ENCODE measurements at regions not wholly inside any gene's neighbourhood (a gene's known extent, or its start where the extent isn't known, plus 50 kb on each side); places are given as distances from the start of the nearest gene placed in this dataset.

- Histone ChIP-seq H3K27ac (ENCODE audit: low read length) (no peak overlapping the region), H3K27me3 (ENCODE audit: insufficient read depth, low read depth, low read length) (no peaks in the 10 kb centered on the region), H3K9me3 (ENCODE audit: low read length) (no peaks in the 10 kb centered on the region), H3K9me2 (ENCODE audit: insufficient read depth, low read length) (no peaks in the 10 kb centered on the region), H4K20me1 (ENCODE audit: insufficient read depth) (no peaks in the 10 kb centered on the region), H3K79me2 (replicated peaks; ENCODE audit: insufficient read depth, low read length) (no peaks in the 10 kb centered on the region), H3F3A (ENCODE audit: insufficient read depth, low read length, poor library complexity, severe bottlenecking) (no peaks in the 10 kb centered on the region), H3K4me3 (ENCODE audit: low read length) (no peak overlapping the region), H2AFZ (ENCODE audit: low read depth, low read length) (no peak overlapping the region), H3K36me3 (ENCODE audit: insufficient read depth, low read length) (no peaks in the 10 kb centered on the region), H3K9ac (ENCODE audit: low read length) (no peak overlapping the region), H3K4me2 (ENCODE audit: low read length) (no peak overlapping the region)
- TF ChIP-seq SMC3 (conservative IDR thresholded peaks at IDR 0.05; ENCODE audit: poor library complexity) (no peak), CTCF (IDR thresholded peaks at IDR 0.05; ENCODE audit: poor library complexity, severe bottlenecking) (no peak), MXI1 (conservative IDR thresholded peaks at IDR 0.05; ENCODE audit: poor library complexity, severe bottlenecking) (no peak), EZH2 (IDR thresholded peaks at IDR 0.05; ENCODE audit: borderline replicate concordance, insufficient read depth, low read length, poor library complexity, severe bottlenecking) (no peak)
Observed at GRCh38 chr1:235019961-235020360, 108.7 kb downstream of the TOMM20 start.

GRCh38 chr1:235019471-235019870, 109.2 kb downstream of the TOMM20 start:
- no peaks in the 10 kb centered on the region for H3F3A ChIP-seq (ENCODE audit: insufficient read depth, low read length, poor library complexity, severe bottlenecking)
- no peaks in the 10 kb centered on the region for H3K36me3 ChIP-seq (ENCODE audit: insufficient read depth, low read length)
- H3K4me3 ChIP-seq (ENCODE audit: low read length) = no peak overlapping the region
- H3K9me2 ChIP-seq (ENCODE audit: insufficient read depth, low read length) = no peaks in the 10 kb centered on the region
- H4K20me1 ChIP-seq (ENCODE audit: insufficient read depth) = no peaks in the 10 kb centered on the region
- no peak overlapping the region for H3K9ac ChIP-seq (ENCODE audit: low read length)
- H3K79me2 ChIP-seq (replicated peaks; ENCODE audit: insufficient read depth, low read length) = no peaks in the 10 kb centered on the region
- TF ChIP-seq RAD21 (conservative IDR thresholded peaks at IDR 0.05) = no peak
- no peak for TF ChIP-seq CTCF (IDR thresholded peaks at IDR 0.05; ENCODE audit: poor library complexity, severe bottlenecking)
- TF ChIP-seq EP300 (conservative IDR thresholded peaks at IDR 0.05; ENCODE audit: poor library complexity, severe bottlenecking) = no peak
- no peak for TF ChIP-seq POLR2AphosphoS5 (IDR thresholded peaks at IDR 0.05)
- no peak for TF ChIP-seq SMC3 (conservative IDR thresholded peaks at IDR 0.05; ENCODE audit: poor library complexity)
- TF ChIP-seq EZH2 (IDR thresholded peaks at IDR 0.05; ENCODE audit: borderline replicate concordance, insufficient read depth, low read length, poor library complexity, severe bottlenecking) = no peak
- TF ChIP-seq MXI1 (conservative IDR thresholded peaks at IDR 0.05; ENCODE audit: poor library complexity, severe bottlenecking) = no peak
- no peak for TF ChIP-seq TAF1 (IDR thresholded peaks at IDR 0.05; ENCODE audit: low read depth)
- TF ChIP-seq REST (IDR thresholded peaks at IDR 0.05; ENCODE audit: borderline replicate concordance) = no peak
- H3K27ac ChIP-seq (ENCODE audit: low read length) = peak overlapping the region; percentile 3
- no peaks in the 10 kb centered on the region for H3K27me3 ChIP-seq (ENCODE audit: insufficient read depth, low read depth, low read length)
- H3K9me3 ChIP-seq (ENCODE audit: low read length) = no peaks in the 10 kb centered on the region
- H3K4me2 ChIP-seq (ENCODE audit: low read length) = no peak overlapping the region
- no peak overlapping the region for H2AFZ ChIP-seq (ENCODE audit: low read depth, low read length)

All from neural cell (in vitro differentiated cells).